PC-3 (cell line): ENCODE measurements at regions not wholly inside any gene's neighbourhood (a gene's known extent, or its start where the extent isn't known, plus 50 kb on each side); places are given as distances from the start of the nearest gene placed in this dataset.

Experiments used
- ATAC-seq: fragments of 200-7000 bp; cut with Tn5 transposase; 2 replicates; pipeline ENCODE4 v1.9.1; 2020; ENCODE audit warnings: mild to moderate bottlenecking, moderate library complexity
- BruUV-seq: library from RNA; stranded (reverse); fragments of 400-500 nt; replicated peaks from 2 replicates; lab custom pipeline; 2021; lab: Mats Ljungman, UMichigan
- CTCF ChIA-PET: fragments of 300-600 bp; sonication (Branson Sonifier 250); formaldehyde crosslinking; loops from one replicate; lab custom pipeline; 2022; ENCODE audit warnings: antibody characterized with exemption; lab: Charles Lee
- POLR2A ChIA-PET: fragments of 300-600 bp; sonication (Branson Sonifier 250); formaldehyde crosslinking; loops from one replicate; lab custom pipeline; 2022; ENCODE audit warnings: antibody characterized with exemption; ENCODE audit not compliant: unreplicated experiment; lab: Charles Lee
- DNase-seq: peaks from one replicate; pipeline ENCODE4 v3.0.0-alpha.2; 2015
- H2AFZ ChIP-seq: fragments of 300-600 bp; sonication (generic); 2 replicates; pipeline ENCODE4 v1.6.0; 2016; ENCODE audit warnings: antibody characterized with exemption, low read length
- H3F3A ChIP-seq: fragments of 300-600 bp; sonication (generic); one replicate; pipeline ENCODE4 v1.6.0; 2017; ENCODE audit warnings: antibody characterized with exemption, low read length, control low read depth, mild to moderate bottlenecking; ENCODE audit not compliant: unreplicated experiment
- H3K27ac ChIP-seq: fragments of 300-600 bp; sonication (generic); 2 replicates; pipeline ENCODE4 v1.5.1; 2016; ENCODE audit warnings: mild to moderate bottlenecking, low read length
- H3K27me3 ChIP-seq: fragments of 300-600 bp; sonication (generic); 2 replicates; pipeline ENCODE4 v1.6.1; 2016; ENCODE audit warnings: low read length, mixed read lengths
- H3K36me3 ChIP-seq: fragments of 300-600 bp; sonication (generic); 2 replicates; pipeline ENCODE4 v1.6.1; 2016; ENCODE audit warnings: low read depth, mixed run types, low read length, mixed read lengths
- H3K4me1 ChIP-seq: fragments of 300-600 bp; sonication (generic); 2 replicates; pipeline ENCODE4 v1.5.1; 2016; ENCODE audit warnings: low read length; ENCODE audit not compliant: insufficient read depth
- H3K4me2 ChIP-seq: fragments of 300-600 bp; sonication (generic); 2 replicates; pipeline ENCODE4 v1.6.0; 2016; ENCODE audit warnings: low read length
- H3K4me3 ChIP-seq: fragments of 300-600 bp; sonication (generic); 2 replicates; pipeline ENCODE4 v1.5.1; 2016; ENCODE audit warnings: mild to moderate bottlenecking, low read length, mixed read lengths
- H3K79me2 ChIP-seq: fragments of 300-600 bp; sonication (generic); 2 replicates; pipeline ENCODE4 v1.6.1; 2017; ENCODE audit warnings: low read length, mixed read lengths
- H3K9ac ChIP-seq: fragments of 300-600 bp; sonication (generic); 2 replicates; pipeline ENCODE4 v1.6.0; 2016; ENCODE audit warnings: mild to moderate bottlenecking, low read length
- H3K9me2 ChIP-seq: fragments of 300-600 bp; sonication (generic); replicated peaks from 2 replicates; pipeline ENCODE4 v1.6.1; 2016; ENCODE audit warnings: mixed run types, low read length, mixed read lengths
- H3K9me3 ChIP-seq: fragments of 300-600 bp; sonication (generic); 2 replicates; pipeline ENCODE4 v1.6.1; 2016; ENCODE audit warnings: low read length, mixed read lengths
- H4K20me1 ChIP-seq: fragments of 300-600 bp; sonication (generic); 2 replicates; pipeline ENCODE4 v1.6.1; 2016; ENCODE audit warnings: low read length, mixed read lengths
- EZH2 ChIP-seq: fragments of 300-600 bp; sonication (generic); IDR thresholded peaks from one replicate; pipeline ENCODE4 v1.6.1; 2017; ENCODE audit warnings: antibody characterized with exemption, mild to moderate bottlenecking, low read length; ENCODE audit not compliant: unreplicated experiment
- EZH2phosphoT487 ChIP-seq: fragments of 300-600 bp; sonication (generic); IDR thresholded peaks from 2 replicates; pipeline ENCODE4 v1.6.1; 2018; ENCODE audit warnings: mild to moderate bottlenecking, antibody characterized with exemption, low read length, borderline replicate concordance
- intact Hi-C: fragments of 100-400 bp; cut with micrococcal nuclease; formaldehyde crosslinking; loops from 2 replicates; pipeline ENCODE4 v1.9.0; 2023
- TF ChIP-seq, protein P1 (sequence below): fragments of 300-600 bp; sonication (generic); conservative IDR thresholded peaks from 2 replicates; pipeline ENCODE4 v1.5.1; 2017; ENCODE audit warnings: antibody characterized with exemption, low read depth, mild to moderate bottlenecking, low read length

DNA sequence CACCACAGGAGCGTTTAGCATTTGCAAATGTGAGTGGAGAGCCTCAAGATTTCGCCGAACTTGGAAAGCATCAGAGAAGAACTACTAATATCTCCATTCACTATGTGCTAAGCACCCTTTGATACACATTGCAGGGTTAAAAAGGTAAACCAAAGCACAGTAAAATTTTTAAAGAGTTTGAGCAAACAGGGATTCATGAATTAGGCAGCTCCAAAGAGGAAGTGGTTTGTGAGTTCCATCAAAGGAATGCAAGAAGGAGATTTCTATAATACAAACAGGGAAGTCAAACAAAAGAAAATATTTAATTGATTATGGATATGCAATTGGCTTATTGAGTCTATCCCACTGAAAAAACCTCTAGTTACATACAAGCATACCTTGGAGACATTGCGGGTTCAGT is 81.1 kb upstream of the TMEM72 start:
- H2AFZ ChIP-seq: no peak overlapping the region
- ATAC-seq (peak; percentile 94), DNase-seq (peak; percentile 96)
- H3K9ac ChIP-seq: no peak overlapping the region; the same call in 1 of the 2 replicates
- POLR2A ChIA-PET: no interaction called here
- peak overlapping the region; percentile 67 for H3K27ac ChIP-seq
- peak overlapping the region; percentile 2; the same call in 1 of the 2 replicates for H3K4me3 ChIP-seq
- no peaks in the 10 kb centered on the region for H3K79me2 ChIP-seq
- TF ChIP-seq EZH2 (no peak), EZH2phosphoT487 (no peak)
- TF ChIP-seq, protein P1, sequence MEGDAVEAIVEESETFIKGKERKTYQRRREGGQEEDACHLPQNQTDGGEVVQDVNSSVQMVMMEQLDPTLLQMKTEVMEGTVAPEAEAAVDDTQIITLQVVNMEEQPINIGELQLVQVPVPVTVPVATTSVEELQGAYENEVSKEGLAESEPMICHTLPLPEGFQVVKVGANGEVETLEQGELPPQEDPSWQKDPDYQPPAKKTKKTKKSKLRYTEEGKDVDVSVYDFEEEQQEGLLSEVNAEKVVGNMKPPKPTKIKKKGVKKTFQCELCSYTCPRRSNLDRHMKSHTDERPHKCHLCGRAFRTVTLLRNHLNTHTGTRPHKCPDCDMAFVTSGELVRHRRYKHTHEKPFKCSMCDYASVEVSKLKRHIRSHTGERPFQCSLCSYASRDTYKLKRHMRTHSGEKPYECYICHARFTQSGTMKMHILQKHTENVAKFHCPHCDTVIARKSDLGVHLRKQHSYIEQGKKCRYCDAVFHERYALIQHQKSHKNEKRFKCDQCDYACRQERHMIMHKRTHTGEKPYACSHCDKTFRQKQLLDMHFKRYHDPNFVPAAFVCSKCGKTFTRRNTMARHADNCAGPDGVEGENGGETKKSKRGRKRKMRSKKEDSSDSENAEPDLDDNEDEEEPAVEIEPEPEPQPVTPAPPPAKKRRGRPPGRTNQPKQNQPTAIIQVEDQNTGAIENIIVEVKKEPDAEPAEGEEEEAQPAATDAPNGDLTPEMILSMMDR: no peak
- H4K20me1 ChIP-seq: no peaks in the 10 kb centered on the region
- CTCF ChIA-PET: no interaction called here
- H3F3A ChIP-seq: no peaks in the 10 kb centered on the region
- H3K9me2 ChIP-seq: no peaks in the 10 kb centered on the region
- H3K4me1 ChIP-seq: peaks cover 30% of the 10 kb centered on the region
- H3K4me2 ChIP-seq: peak overlapping the region; percentile 59
- no TSS peak for BruUV-seq
- intact Hi-C loops: loop anchor here (10.0 kb wide), 1 partner anchor 75 kb away; no protein-coding TSS in a partner anchor
- H3K9me3 ChIP-seq: no peaks in the 10 kb centered on the region
- H3K36me3 ChIP-seq: no peaks in the 10 kb centered on the region
- no peaks in the 10 kb centered on the region for H3K27me3 ChIP-seq

DNA sequence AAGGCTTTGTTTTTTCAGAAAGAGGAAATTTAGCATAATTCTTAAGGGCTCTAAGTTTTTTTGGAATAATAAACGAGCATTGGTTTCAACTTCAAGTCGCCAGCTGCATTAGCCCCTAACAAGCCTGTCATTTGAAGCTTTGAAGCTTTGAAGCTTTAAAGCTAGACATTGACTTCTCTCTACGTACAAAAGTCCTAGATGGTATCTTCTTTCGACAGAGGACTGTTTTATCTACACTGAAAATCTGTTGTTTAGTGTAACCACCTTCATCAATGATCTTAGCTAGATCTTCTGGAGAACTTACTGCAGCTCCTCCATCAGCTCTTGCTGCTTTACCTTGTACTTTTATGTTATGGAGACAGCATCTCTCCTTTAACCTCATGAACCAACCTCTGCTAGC is 79.6 kb upstream of the TMEM72 start:
- no peak overlapping the region for H3K27ac ChIP-seq
- H3K79me2 ChIP-seq: no peaks in the 10 kb centered on the region
- H3K4me2 ChIP-seq: no peak overlapping the region
- no peak overlapping the region for H2AFZ ChIP-seq
- no peaks in the 10 kb centered on the region for H3K9me3 ChIP-seq
- POLR2A ChIA-PET: no interaction called here
- CTCF ChIA-PET: no interaction called here
- H3K27me3 ChIP-seq: no peaks in the 10 kb centered on the region
- H4K20me1 ChIP-seq: no peaks in the 10 kb centered on the region
- peaks cover 26% of the 10 kb centered on the region for H3K4me1 ChIP-seq
- H3K9ac ChIP-seq: no peak overlapping the region
- H3F3A ChIP-seq: no peaks in the 10 kb centered on the region
- intact Hi-C loops: loop anchor here (10.0 kb wide), 1 partner anchor 77 kb away; no protein-coding TSS in a partner anchor
- DNase-seq: no peak
- H3K9me2 ChIP-seq: no peaks in the 10 kb centered on the region
- no peaks in the 10 kb centered on the region for H3K36me3 ChIP-seq
- ATAC-seq: no peak
- no peak overlapping the region for H3K4me3 ChIP-seq
- TF ChIP-seq EZH2: no peak
- BruUV-seq: no TSS peak

DNA sequence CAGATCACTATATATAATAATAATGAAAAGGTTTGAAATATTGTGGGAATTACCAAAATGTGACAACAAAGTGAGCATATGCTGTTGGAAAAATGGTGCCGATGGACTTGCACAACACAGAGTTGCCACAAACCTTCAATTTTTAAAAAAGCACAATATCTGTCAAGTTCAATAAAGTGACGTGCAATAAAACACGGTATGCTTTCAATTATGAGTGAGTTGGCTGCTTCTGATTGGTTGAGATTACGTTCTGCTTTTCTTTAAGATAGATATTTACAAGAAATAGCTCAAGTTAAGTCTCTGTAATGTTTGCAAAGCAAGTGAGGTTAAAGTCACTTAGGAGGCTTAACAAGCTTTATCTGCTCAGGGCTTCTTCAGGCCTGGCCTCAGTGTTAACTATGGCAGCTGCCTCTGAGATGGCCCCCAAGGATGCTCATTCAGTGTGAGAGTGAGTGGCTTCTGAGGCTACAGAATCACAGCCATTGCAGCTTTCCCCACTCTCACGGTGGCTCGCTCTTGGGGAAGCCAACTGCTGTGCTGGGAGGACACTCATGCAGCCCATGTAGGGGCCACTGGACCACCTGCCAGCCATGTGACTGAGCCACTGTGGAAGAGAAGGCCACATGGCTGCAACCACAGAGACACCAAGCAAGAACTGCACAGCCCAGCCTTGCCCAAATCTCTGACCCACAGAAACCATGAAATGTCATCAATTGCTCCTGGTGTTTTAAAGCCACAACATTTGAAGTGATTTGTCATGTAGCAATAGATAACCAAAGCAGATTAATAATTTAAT is 78.3 kb upstream of the TMEM72 start:
- Histone ChIP-seq H3K36me3 (no peaks in the 10 kb centered on the region), H2AFZ (no peak overlapping the region), H3K9me2 (no peaks in the 10 kb centered on the region), H3K79me2 (no peaks in the 10 kb centered on the region), H4K20me1 (no peaks in the 10 kb centered on the region), H3K4me1 (peaks cover 26% of the 10 kb centered on the region), H3K4me2 (no peak overlapping the region), H3K27me3 (no peaks in the 10 kb centered on the region), H3K27ac (no peak overlapping the region), H3K9me3 (no peaks in the 10 kb centered on the region), H3K9ac (no peak overlapping the region), H3F3A (no peaks in the 10 kb centered on the region), H3K4me3 (no peak overlapping the region)
- POLR2A ChIA-PET: no interaction called here
- CTCF ChIA-PET: no interaction called here
- ATAC-seq (no peak), DNase-seq (no peak)
- TF ChIP-seq EZH2phosphoT487: no peak
- TF ChIP-seq EZH2: no peak
- TF ChIP-seq, protein P1: no peak
- no TSS peak for BruUV-seq
- intact Hi-C loops: loop anchor here (10.0 kb wide), 1 partner anchor 78 kb away; no protein-coding TSS in a partner anchor
